CD14-positive monocyte (primary cell): ENCODE measurements at regions not wholly inside any gene's neighbourhood (a gene's known extent, or its start where the extent isn't known, plus 50 kb on each side); places are given as distances from the start of the nearest gene placed in this dataset.
A peak's percentile ranks its signal among the peaks of the same experiment; 100 is the strongest.
"Not testable (repeated sequence)": the region's sequence is repeated elsewhere in the genome, so short reads cannot be mapped to it uniquely, and the experiment has no call there.

Source experiments
- DNase-seq, 3 donors: peaks; one replicate each; pipeline ENCODE4 v3.0.0-alpha.2; 2011 to 2022
- H2AFZ ChIP-seq: 2 replicates; pipeline ENCODE4 v1.6.0; 2012; ENCODE audit warnings: mild to moderate bottlenecking, low read depth, low read length, inconsistent platforms; ENCODE audit not compliant: insufficient read depth, poor library complexity, severe bottlenecking
- H3K27ac ChIP-seq, 2 donors: 1 replicate in 1 of 2; 2 replicates in 1 of 2; pipeline ENCODE4 v1.5.1; 2012 to 2013; ENCODE audit warnings: low read length in 2 of 2, control low read depth in 1 of 2, inconsistent platforms in 1 of 2, low read depth in 1 of 2, mild to moderate bottlenecking in 1 of 2
- H3K27me3 ChIP-seq, 2 donors: one replicate each; pipeline versions ENCODE4 v1.6.0 to v1.6.1; 2011 to 2013; ENCODE audit warnings: low read length in 2 of 2; ENCODE audit not compliant: control insufficient read depth in 2 of 2, insufficient read depth in 2 of 2
- H3K36me3 ChIP-seq, 2 donors: replicated peaks in 1 of 2; 1 replicate in 1 of 2; 2 replicates in 1 of 2; pipeline versions ENCODE4 v1.5.1 to v1.6.1; 2012 to 2013; ENCODE audit warnings: low read length in 2 of 2, control low read depth in 1 of 2, inconsistent platforms in 1 of 2, mild to moderate bottlenecking in 1 of 2; ENCODE audit not compliant: insufficient read depth in 2 of 2, control insufficient read depth in 1 of 2
- H3K4me1 ChIP-seq, 2 donors: 1 replicate in 1 of 2; 2 replicates in 1 of 2; pipeline versions ENCODE4 v1.5.1 to v1.6.1; 2012 to 2013; ENCODE audit warnings: low read length in 2 of 2, control low read depth in 1 of 2, inconsistent platforms in 1 of 2, mild to moderate bottlenecking in 1 of 2, moderate library complexity in 1 of 2; ENCODE audit not compliant: insufficient read depth in 2 of 2, control insufficient read depth in 1 of 2
- H3K4me2 ChIP-seq: replicated peaks from 2 replicates; pipeline ENCODE3; 2012; ENCODE audit warnings: low read length, moderate library complexity, mild to moderate bottlenecking; ENCODE audit not compliant: poor library complexity, severe bottlenecking; ENCODE audit errors: extremely low read depth
- H3K4me3 ChIP-seq, 3 experiments: fragments of 200-600 bp in 1 of 3; sonication (generic) in 1 of 3; replicated peaks in 1 of 3; 1 replicate in 2 of 3; 2 replicates in 1 of 3; pipeline ENCODE4 v1.5.1; 2011 to 2013; ENCODE audit warnings: low read length in 3 of 3, mild to moderate bottlenecking in 3 of 3, control low read depth in 2 of 3, low read depth in 2 of 3, inconsistent platforms in 1 of 3, moderate library complexity in 1 of 3
- H3K79me2 ChIP-seq: 2 replicates; pipeline ENCODE4 v1.6.0; 2012; ENCODE audit warnings: mild to moderate bottlenecking, control low read depth, inconsistent platforms, low read length, moderate library complexity; ENCODE audit not compliant: insufficient read depth
- H3K9ac ChIP-seq: 2 replicates; pipeline ENCODE4 v1.6.0; 2017; ENCODE audit warnings: low read length, mild to moderate bottlenecking; ENCODE audit not compliant: insufficient read depth, poor library complexity, severe bottlenecking
- H3K9me3 ChIP-seq, 2 donors: replicated peaks in 1 of 2; 1 replicate in 1 of 2; 2 replicates in 1 of 2; pipeline versions ENCODE4 v1.5.1 to v1.6.1; 2012 to 2013; ENCODE audit warnings: low read length in 2 of 2, control low read depth in 1 of 2; ENCODE audit not compliant: control insufficient read depth in 1 of 2, insufficient read depth in 1 of 2
- H4K20me1 ChIP-seq: 2 replicates; pipeline ENCODE4 v1.6.0; 2012; ENCODE audit warnings: mild to moderate bottlenecking, low read length, control low read depth, moderate library complexity; ENCODE audit not compliant: insufficient read depth
- H3K27ac Mint-ChIP-seq, 7 donors: one replicate each; pipeline ENCODE4 v1.8.0; 2020; ENCODE audit warnings: mild to moderate bottlenecking in 7 of 7, mixed read lengths in 7 of 7, moderate library complexity in 6 of 7, inconsistent platforms in 2 of 7
- H3K27me3 Mint-ChIP-seq, 3 donors: one replicate each; pipeline ENCODE4 v1.8.0; 2021 to 2022; ENCODE audit warnings: low read depth in 3 of 3, mild to moderate bottlenecking in 3 of 3, mixed read lengths in 3 of 3, moderate library complexity in 3 of 3, inconsistent platforms in 1 of 3
- H3K36me3 Mint-ChIP-seq, 2 donors: one replicate each; pipeline ENCODE4 v1.8.0; 2020; ENCODE audit warnings: mixed read lengths in 2 of 2, inconsistent platforms in 1 of 2, mild to moderate bottlenecking in 1 of 2
- H3K4me1 Mint-ChIP-seq: one replicate; pipeline ENCODE4 v1.8.0; 2020; ENCODE audit warnings: mild to moderate bottlenecking, mixed read lengths
- H3K4me3 Mint-ChIP-seq, 2 donors: one replicate each; pipeline ENCODE4 v1.8.0; 2020; ENCODE audit warnings: mild to moderate bottlenecking in 2 of 2, mixed read lengths in 2 of 2, moderate library complexity in 1 of 2
- H3K9me3 Mint-ChIP-seq, 7 donors: one replicate each; pipeline ENCODE4 v1.8.0; 2020 to 2022; ENCODE audit warnings: mixed read lengths in 7 of 7, mild to moderate bottlenecking in 6 of 7, moderate library complexity in 6 of 7, inconsistent platforms in 2 of 7
- WGBS: methylation state at CpG from one replicate; pipeline ENCODE4 v1.1.5; 2013; ENCODE audit warnings: missing lambda C conversion rate; ENCODE audit not compliant: insufficient coverage; 5-methylcytosine and 5-hydroxymethylcytosine counted together
- intact Hi-C, 2 donors: fragments of 100-400 bp; cut with micrococcal nuclease; formaldehyde crosslinking; loops; one replicate each; pipeline versions ENCODE4 v1.15.0 to v1.15.1; 2023
- TF ChIP-seq, protein P1 (sequence below): fragments of 200-600 bp; IDR thresholded peaks from one replicate; pipeline ENCODE4 v1.8.0; 2022; ENCODE audit warnings: antibody characterized with exemption, mild to moderate bottlenecking

DNA sequence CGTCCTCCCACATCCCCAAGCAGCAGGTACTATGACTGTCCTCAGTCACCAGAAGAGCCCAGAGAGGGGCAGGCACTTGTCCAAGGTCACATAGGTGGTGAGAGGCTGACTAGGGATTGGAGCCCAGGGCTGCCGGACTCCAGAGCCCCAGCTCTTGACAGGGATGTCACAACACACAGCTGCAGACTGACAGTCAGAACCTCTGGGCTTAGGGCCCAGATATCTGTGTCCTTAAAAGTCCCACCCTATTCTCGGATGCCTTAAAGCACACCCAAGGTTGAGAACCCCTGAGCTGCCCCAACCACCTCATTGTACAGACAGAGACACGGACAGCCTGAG lies 622.9 kb downstream of the MATN1 start:
- Mint-ChIP-seq H3K36me3 (no peaks in the 10 kb centered on the region), H3K4me3 (no peak overlapping the region), H3K9me3 (peaks cover 0 to 3% (median 0%) of the 10 kb centered on the region in 7 donors), H3K4me1 (no peaks in the 10 kb centered on the region), H3K27ac (no peak overlapping the region), H3K27me3 (peaks cover 3 to 7% (median 5%) of the 10 kb centered on the region in 3 donors)
- H3K36me3 ChIP-seq = no peaks in the 10 kb centered on the region
- H3K4me2 ChIP-seq = no peak overlapping the region
- no peaks in the 10 kb centered on the region for H3K27me3 ChIP-seq
- H3K9ac ChIP-seq = no peak overlapping the region
- H2AFZ ChIP-seq = no peak overlapping the region
- no peak overlapping the region for H3K27ac ChIP-seq
- intact Hi-C loops = no loop called here
- 91% methylated on average over 3 of the region's 4 CpGs for WGBS
- no peaks in the 10 kb centered on the region for H4K20me1 ChIP-seq
- H3K79me2 ChIP-seq = no peaks in the 10 kb centered on the region
- DNase-seq = no peak
- no peaks in the 10 kb centered on the region for H3K4me1 ChIP-seq
- TF ChIP-seq, protein P1, sequence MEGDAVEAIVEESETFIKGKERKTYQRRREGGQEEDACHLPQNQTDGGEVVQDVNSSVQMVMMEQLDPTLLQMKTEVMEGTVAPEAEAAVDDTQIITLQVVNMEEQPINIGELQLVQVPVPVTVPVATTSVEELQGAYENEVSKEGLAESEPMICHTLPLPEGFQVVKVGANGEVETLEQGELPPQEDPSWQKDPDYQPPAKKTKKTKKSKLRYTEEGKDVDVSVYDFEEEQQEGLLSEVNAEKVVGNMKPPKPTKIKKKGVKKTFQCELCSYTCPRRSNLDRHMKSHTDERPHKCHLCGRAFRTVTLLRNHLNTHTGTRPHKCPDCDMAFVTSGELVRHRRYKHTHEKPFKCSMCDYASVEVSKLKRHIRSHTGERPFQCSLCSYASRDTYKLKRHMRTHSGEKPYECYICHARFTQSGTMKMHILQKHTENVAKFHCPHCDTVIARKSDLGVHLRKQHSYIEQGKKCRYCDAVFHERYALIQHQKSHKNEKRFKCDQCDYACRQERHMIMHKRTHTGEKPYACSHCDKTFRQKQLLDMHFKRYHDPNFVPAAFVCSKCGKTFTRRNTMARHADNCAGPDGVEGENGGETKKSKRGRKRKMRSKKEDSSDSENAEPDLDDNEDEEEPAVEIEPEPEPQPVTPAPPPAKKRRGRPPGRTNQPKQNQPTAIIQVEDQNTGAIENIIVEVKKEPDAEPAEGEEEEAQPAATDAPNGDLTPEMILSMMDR = no peak
- no peaks in the 10 kb centered on the region for H3K9me3 ChIP-seq
- H3K4me3 ChIP-seq = no peak overlapping the region

DNA sequence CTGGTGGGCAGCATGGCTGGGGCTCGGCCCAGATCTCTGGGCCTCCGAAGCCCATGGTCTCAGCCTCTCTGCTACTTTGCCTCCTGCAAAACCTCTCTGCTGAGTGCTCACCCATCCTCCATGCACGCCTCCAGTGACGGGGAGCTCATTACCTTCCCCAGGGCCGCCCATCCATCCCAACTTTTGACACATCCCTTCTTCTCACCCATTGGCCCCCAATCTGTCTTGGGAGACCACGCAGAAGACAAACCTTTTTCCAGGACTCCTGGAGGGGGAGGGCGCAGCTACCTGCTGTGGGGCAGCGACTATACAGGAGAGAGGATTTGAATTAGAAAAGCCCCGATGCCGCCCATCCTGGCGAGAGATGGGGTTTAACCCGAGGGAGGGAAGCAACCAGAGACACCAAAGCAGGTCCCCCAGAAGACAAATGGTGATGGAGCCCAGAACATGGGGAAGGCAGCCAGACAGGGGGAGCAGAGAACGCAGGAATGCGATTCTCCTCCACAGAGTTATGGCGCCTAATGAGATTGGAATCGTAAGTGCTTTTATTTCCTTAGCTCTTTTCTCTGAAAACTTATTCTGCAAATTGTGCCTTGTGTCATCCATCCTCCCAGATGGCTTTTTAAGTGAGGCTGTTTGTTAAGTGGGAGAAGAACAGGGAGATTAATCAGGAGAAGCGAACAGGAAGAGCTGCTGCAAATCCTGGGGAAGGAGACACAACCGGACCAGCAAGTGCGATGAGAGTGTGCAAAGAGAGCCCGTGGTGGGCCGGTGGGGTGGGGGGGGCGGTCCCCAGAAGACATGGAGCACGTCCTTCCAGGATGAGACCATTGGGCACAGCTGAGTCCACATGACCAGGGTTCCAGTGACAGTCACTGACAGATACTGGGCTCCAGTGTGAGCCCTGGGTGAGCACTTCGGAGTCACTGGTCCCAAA lies 623.5 kb downstream of the MATN1 start:
- Histone ChIP-seq H3K4me3 (no peak overlapping the region), H3K27me3 (no peaks in the 10 kb centered on the region), H3K27ac (no peak overlapping the region), H3K9me3 (no peaks in the 10 kb centered on the region), H3K79me2 (no peaks in the 10 kb centered on the region), H3K4me1 (no peaks in the 10 kb centered on the region), H3K36me3 (no peaks in the 10 kb centered on the region), H3K4me2 (no peak overlapping the region), H4K20me1 (no peaks in the 10 kb centered on the region), H2AFZ (no peak overlapping the region), H3K9ac (no peak overlapping the region)
- 79% methylated on average over 18 of the region's 24 CpGs for WGBS
- DNase-seq = no peak
- H3K27me3 Mint-ChIP-seq = peaks cover 3 to 7% (median 3%) of the 10 kb centered on the region in 3 donors
- H3K9me3 Mint-ChIP-seq = peaks cover 0 to 3% (median 0%) of the 10 kb centered on the region in 7 donors
- H3K27ac Mint-ChIP-seq = no peak overlapping the region
- H3K4me1 Mint-ChIP-seq = no peaks in the 10 kb centered on the region
- TF ChIP-seq, protein P1 = no peak
- H3K4me3 Mint-ChIP-seq = no peak overlapping the region
- H3K36me3 Mint-ChIP-seq = no peaks in the 10 kb centered on the region
- intact Hi-C loops = no loop called here

DNA sequence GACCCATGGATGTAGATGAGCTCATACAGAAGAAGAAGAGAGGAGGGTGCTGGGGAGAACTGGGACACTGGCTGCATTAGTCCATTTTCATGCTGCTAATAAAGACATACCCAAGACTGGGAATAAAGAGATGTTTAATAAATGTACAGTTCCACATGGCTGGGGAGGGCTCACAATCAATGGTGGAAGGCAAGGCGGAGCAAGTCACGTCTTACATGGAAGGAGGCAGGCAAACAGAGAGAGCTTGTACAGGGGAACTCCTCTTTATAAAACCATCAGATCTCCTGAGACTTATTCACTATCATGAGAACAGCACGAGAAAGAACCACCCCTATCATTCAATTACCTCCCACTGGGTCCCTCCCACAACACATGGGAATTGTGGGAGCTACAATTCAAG lies 625.5 kb downstream of the MATN1 start:
- Mint-ChIP-seq H3K4me3 (peak overlapping the region in 1 of 2 donors; percentile 28), H3K9me3 (peaks cover 9 to 14% (median 12%) of the 10 kb centered on the region in 7 donors)
- H3K27me3 Mint-ChIP-seq, H3K27ac ChIP-seq, H3K4me3 ChIP-seq, H3K79me2 ChIP-seq, H2AFZ ChIP-seq, H3K27ac Mint-ChIP-seq, intact Hi-C loops, H3K36me3 Mint-ChIP-seq, DNase-seq, H3K4me1 Mint-ChIP-seq, H3K36me3 ChIP-seq, H3K4me2 ChIP-seq, H3K4me1 ChIP-seq, H3K27me3 ChIP-seq, H3K9ac ChIP-seq, H4K20me1 ChIP-seq: not testable (repeated sequence)
- no CpG with 5 or more reads among the region's 3 CpGs for WGBS
- peaks cover 8 to 14% of the 10 kb centered on the region in 2 donors for H3K9me3 ChIP-seq
